Heart left ventricle (tissue), 13 donors: ENCODE measurements at regions not wholly inside any gene's neighbourhood (a gene's known extent, or its start where the extent isn't known, plus 50 kb on each side); places are given as distances from the start of the nearest gene placed in this dataset.

Source experiments
- POLR2A ChIP-seq, 2 donors: fragments of 450-650 bp; IDR thresholded peaks; one replicate each; pipeline ENCODE4 v1.6.1; 2017; ENCODE audit warnings: antibody characterized with exemption in 2 of 2, mild to moderate bottlenecking in 2 of 2, moderate library complexity in 2 of 2
- TF ChIP-seq, protein P1 (sequence below), 12 donors: fragments of 200-600 bp; sonication (generic) in 4 of 12; IDR thresholded peaks; one replicate each; pipeline versions ENCODE4 v1.5.0 to v1.8.0; 2018 to 2022; ENCODE audit warnings: antibody characterized with exemption in 12 of 12, mild to moderate bottlenecking in 5 of 12
- donor health status: ischemic (EF 13 %, LVEDD 7.1; RV severe dilation, severe dysfunction).
- donor health status: DM: no; HTN: yes; CAD: no.
- donor health status: DM: no; HTN: no; CAD: no.
- donor health status: ischemic (EF 25% LVEDD 6.9; RV normal size, moderate dysfunction).
- donor health status: ischemic (EF 25% LVEDD 5.7; RV mildly dilated, moderate dysfunction).
- donor health status: ischemic (EF 35%, LVEDD 5.7; RV mildly dilated, moderate dysfunction).
- donor health status: nonischemic (EF 11% LVEDD 7.7; RV severe dilation, severe dysfunction).
- donor health status: DM: yes; HTN: yes; CAD: no.
- donor health status: PGD.
- donor health status: ischemic (EF 29% LVEDD 5.4; RV normal size, mild dysfunction).
- donor health status: nonischemic (EF 23%, LVEDD 6.1; RV moderate dilation, normal function).

GRCh38 chr5:153907170-153907775 lies 131.4 kb downstream of the FAM114A2 start:
- TF ChIP-seq, protein P1, sequence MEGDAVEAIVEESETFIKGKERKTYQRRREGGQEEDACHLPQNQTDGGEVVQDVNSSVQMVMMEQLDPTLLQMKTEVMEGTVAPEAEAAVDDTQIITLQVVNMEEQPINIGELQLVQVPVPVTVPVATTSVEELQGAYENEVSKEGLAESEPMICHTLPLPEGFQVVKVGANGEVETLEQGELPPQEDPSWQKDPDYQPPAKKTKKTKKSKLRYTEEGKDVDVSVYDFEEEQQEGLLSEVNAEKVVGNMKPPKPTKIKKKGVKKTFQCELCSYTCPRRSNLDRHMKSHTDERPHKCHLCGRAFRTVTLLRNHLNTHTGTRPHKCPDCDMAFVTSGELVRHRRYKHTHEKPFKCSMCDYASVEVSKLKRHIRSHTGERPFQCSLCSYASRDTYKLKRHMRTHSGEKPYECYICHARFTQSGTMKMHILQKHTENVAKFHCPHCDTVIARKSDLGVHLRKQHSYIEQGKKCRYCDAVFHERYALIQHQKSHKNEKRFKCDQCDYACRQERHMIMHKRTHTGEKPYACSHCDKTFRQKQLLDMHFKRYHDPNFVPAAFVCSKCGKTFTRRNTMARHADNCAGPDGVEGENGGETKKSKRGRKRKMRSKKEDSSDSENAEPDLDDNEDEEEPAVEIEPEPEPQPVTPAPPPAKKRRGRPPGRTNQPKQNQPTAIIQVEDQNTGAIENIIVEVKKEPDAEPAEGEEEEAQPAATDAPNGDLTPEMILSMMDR (IDR thresholded peaks at IDR 0.05): no peak
- TF ChIP-seq POLR2A (IDR thresholded peaks at IDR 0.05): no peak
